NCI-H1417 (cell line): ENCODE measurements at regions not wholly inside any gene's neighbourhood (a gene's known extent, or its start where the extent isn't known, plus 50 kb on each side); places are given as distances from the start of the nearest gene placed in this dataset.

ENCODE experiments used
- DNase-seq, 3 experiments: peaks; one replicate each; lab custom pipeline; 2025; lab: John Stamatoyannopoulos, UW

- DNase-seq = no peak
Observed at GRCh38 chr2:14567561-14567960, 65.0 kb upstream of the LRATD1 start.

DNA sequence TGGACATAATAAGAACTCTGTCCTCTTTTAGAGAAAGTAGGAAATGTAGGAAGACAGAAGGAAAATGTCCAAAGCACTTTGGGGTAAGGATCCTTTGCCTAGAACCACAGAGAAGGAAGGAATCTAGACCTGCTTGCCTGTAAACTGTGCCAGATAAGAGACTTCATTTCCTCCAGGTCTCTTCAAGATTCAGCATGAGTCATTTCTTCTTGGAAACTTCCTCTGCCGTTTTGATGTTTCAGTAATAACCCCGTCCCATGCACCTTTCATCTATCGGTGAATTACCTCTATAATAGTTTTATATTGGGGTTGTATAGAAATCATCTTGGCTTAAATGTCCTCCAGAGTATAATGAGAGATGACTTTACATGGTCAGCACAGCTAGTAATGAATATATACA lies 63.2 kb upstream of the LRATD1 start:
- DNase-seq = no peak

DNA sequence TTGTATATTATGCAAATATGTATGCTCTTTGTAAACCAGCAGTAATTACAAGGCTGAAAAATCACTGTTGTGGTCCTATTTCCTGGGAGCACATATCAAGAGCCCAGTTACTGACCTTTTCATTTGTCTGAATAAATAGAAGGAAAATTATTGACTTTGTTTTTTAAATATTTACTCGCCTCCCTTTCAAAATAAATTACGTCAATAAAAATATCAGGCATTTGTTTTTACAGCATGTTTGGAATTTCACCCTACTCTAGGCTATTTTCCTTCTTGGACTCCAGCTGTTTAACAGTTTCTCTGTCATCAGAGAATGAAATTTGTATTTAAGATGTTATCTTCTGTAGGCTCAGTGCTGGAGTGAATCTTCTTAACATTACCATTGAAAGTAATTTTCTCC lies 59.9 kb upstream of the LRATD1 start:
- DNase-seq = peak in 1 of 3 experiments; percentile 46

DNA sequence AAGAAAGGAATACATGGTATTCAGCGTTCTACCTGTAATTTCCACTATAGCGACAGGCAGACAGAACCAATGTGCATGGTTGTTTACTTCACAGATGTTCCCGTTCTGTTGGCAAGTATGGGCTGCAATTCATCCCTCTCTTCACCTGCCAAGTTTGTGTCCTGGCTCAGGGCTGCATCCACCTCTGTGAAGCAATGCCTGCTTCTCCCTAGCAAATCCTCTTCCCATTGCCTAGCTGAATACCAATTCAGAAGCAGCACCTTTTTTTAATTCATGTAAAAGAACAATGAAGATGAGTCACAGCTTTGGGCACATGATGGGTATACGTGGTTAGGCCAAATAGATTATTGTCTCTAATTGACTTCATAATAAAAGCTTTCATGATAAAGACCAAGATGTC lies 54.7 kb upstream of the LRATD1 start:
- no peak for DNase-seq
